ENCODE measurements at regions not wholly inside any gene's neighbourhood (a gene's known extent, or its start where the extent isn't known, plus 50 kb on each side); places are given as distances from the start of the nearest gene placed in this dataset.

GRCh38 chr21:38072489-38072888, 156.2 kb upstream of the KCNJ6 start:
- no peak overlapping the region for H3K4me3 ChIP-seq
- no peaks in the 10 kb centered on the region for H3K9me3 ChIP-seq
- no peak for TF ChIP-seq POLR2AphosphoS5 (IDR thresholded peaks at IDR 0.05)
- TF ChIP-seq, protein P1, sequence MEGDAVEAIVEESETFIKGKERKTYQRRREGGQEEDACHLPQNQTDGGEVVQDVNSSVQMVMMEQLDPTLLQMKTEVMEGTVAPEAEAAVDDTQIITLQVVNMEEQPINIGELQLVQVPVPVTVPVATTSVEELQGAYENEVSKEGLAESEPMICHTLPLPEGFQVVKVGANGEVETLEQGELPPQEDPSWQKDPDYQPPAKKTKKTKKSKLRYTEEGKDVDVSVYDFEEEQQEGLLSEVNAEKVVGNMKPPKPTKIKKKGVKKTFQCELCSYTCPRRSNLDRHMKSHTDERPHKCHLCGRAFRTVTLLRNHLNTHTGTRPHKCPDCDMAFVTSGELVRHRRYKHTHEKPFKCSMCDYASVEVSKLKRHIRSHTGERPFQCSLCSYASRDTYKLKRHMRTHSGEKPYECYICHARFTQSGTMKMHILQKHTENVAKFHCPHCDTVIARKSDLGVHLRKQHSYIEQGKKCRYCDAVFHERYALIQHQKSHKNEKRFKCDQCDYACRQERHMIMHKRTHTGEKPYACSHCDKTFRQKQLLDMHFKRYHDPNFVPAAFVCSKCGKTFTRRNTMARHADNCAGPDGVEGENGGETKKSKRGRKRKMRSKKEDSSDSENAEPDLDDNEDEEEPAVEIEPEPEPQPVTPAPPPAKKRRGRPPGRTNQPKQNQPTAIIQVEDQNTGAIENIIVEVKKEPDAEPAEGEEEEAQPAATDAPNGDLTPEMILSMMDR (IDR thresholded peaks at IDR 0.05), result no peak
- H3K4me1 ChIP-seq, result no peaks in the 10 kb centered on the region
- WGBS, 2 donors, result 78 to 81% methylated on average over 3 of the region's 3 CpGs
- no peak for DNase-seq
- ATAC-seq (ENCODE audit: low FRiP score in 2 of 2), result no peak
- no peak overlapping the region for H3K27ac ChIP-seq
- no peaks in the 10 kb centered on the region for H3K27me3 ChIP-seq
- no peaks in the 10 kb centered on the region for H3K36me3 ChIP-seq

- no peak for ATAC-seq (ENCODE audit: low FRiP score in 2 of 2)
- no peaks in the 10 kb centered on the region for H3K4me1 ChIP-seq
- H3K9me3 ChIP-seq, result no peaks in the 10 kb centered on the region
- H3K4me3 ChIP-seq, result no peak overlapping the region
- H3K36me3 ChIP-seq, result no peaks in the 10 kb centered on the region
- DNase-seq, result no peak
- no peaks in the 10 kb centered on the region for H3K27me3 ChIP-seq
- WGBS, 2 donors, result 70 to 75% methylated on average over 13 of the region's 13 CpGs
- TF ChIP-seq POLR2AphosphoS5 (IDR thresholded peaks at IDR 0.05) (no peak), EP300 (IDR thresholded peaks at IDR 0.05) (no peak), POLR2A (IDR thresholded peaks at IDR 0.05) (no peak)
- TF ChIP-seq, protein P1 (IDR thresholded peaks at IDR 0.05), result no peak
- H3K27ac ChIP-seq, result no peak overlapping the region
Measured at GRCh38 chr21:38075833-38076587, 159.8 kb upstream of the KCNJ6 start.

GRCh38 chr21:38077569-38077968, 161.3 kb upstream of the KCNJ6 start:
- Histone ChIP-seq H3K27me3 (no peaks in the 10 kb centered on the region), H3K9me3 (no peaks in the 10 kb centered on the region), H3K36me3 (no peaks in the 10 kb centered on the region), H3K4me1 (no peaks in the 10 kb centered on the region), H3K27ac (no peak overlapping the region), H3K4me3 (no peak overlapping the region)
- TF ChIP-seq EP300 (IDR thresholded peaks at IDR 0.05) (no peak), POLR2A (IDR thresholded peaks at IDR 0.05) (no peak), POLR2AphosphoS5 (IDR thresholded peaks at IDR 0.05) (no peak)
- TF ChIP-seq, protein P1 (IDR thresholded peaks at IDR 0.05), result no peak
- ATAC-seq (ENCODE audit: low FRiP score in 2 of 2), result no peak
- 86% methylated on average over 5 of the region's 5 CpGs for WGBS, 2 donors
- DNase-seq, result no peak

GRCh38 chr21:38080888-38081287, 164.6 kb upstream of the KCNJ6 start:
- Histone ChIP-seq H3K4me3 (no peak overlapping the region), H3K9me3 (no peaks in the 10 kb centered on the region), H3K4me1 (no peaks in the 10 kb centered on the region), H3K27me3 (no peaks in the 10 kb centered on the region), H3K36me3 (no peaks in the 10 kb centered on the region), H3K27ac (no peak overlapping the region)
- ATAC-seq (ENCODE audit: low FRiP score in 2 of 2) (no peak), DNase-seq (no peak)
- no peak for TF ChIP-seq POLR2A (IDR thresholded peaks at IDR 0.05)
- 64 to 76% methylated on average over 7 to 10 of the region's 10 CpGs for WGBS, 2 donors

- no peaks in the 10 kb centered on the region for H3K36me3 ChIP-seq
- no peak for ATAC-seq (ENCODE audit: low FRiP score in 2 of 2)
Measured at GRCh38 chr21:38081708-38082107, 165.5 kb upstream of the KCNJ6 start.

More at GRCh38 chr21:38081708-38082107, 165.5 kb upstream of the KCNJ6 start:
- Histone ChIP-seq H3K4me1 (no peaks in the 10 kb centered on the region), H3K4me3 (no peak overlapping the region), H3K27ac (no peak overlapping the region), H3K27me3 (no peaks in the 10 kb centered on the region), H3K9me3 (no peaks in the 10 kb centered on the region)
- TF ChIP-seq POLR2AphosphoS5 (IDR thresholded peaks at IDR 0.05) (no peak), EP300 (IDR thresholded peaks at IDR 0.05) (no peak), POLR2A (IDR thresholded peaks at IDR 0.05) (no peak)
- TF ChIP-seq, protein P1 (IDR thresholded peaks at IDR 0.05), result no peak
- WGBS, 2 donors, result 87 to 90% methylated on average over 9 of the region's 9 CpGs
- no peak for DNase-seq
